H1 (cell line): ENCODE measurements at regions not wholly inside any gene's neighbourhood (a gene's known extent, or its start where the extent isn't known, plus 50 kb on each side); places are given as distances from the start of the nearest gene placed in this dataset.

Source experiments
- EZH2 ChIP-seq: fragments of 200-600 bp; sonication (generic); IDR thresholded peaks from 2 replicates; pipeline ENCODE4 v1.7.1; 2012; ENCODE audit warnings: low read depth, mild to moderate bottlenecking, moderate library complexity, low read length, inconsistent platforms; ENCODE audit not compliant: severe bottlenecking
- HDAC2 ChIP-seq, 2 experiments: fragments of 300-600 bp in 1 of 2; sonication (generic) in 1 of 2; IDR thresholded peaks; 2 replicates each; pipeline ENCODE4 v1.6.1; 2011 to 2012; ENCODE audit warnings: low read depth in 2 of 2, low read length in 2 of 2, mild to moderate bottlenecking in 2 of 2, moderate library complexity in 2 of 2, borderline replicate concordance in 1 of 2, inconsistent platforms in 1 of 2
- KDM5A ChIP-seq: fragments of 200-600 bp; IDR thresholded peaks from 2 replicates; pipeline ENCODE4 v1.7.1; 2012; ENCODE audit warnings: mild to moderate bottlenecking, low read length, inconsistent platforms, mixed read lengths
- MAX ChIP-seq: IDR thresholded peaks from 2 replicates; pipeline ENCODE4 v1.6.1; 2012; ENCODE audit warnings: inconsistent platforms
- POLR2A ChIP-seq, 2 experiments: IDR thresholded peaks; 1 replicate in 1 of 2; 2 replicates in 1 of 2; pipeline ENCODE4 v1.6.1; 2011; ENCODE audit warnings: low read depth in 2 of 2, low read length in 2 of 2, mild to moderate bottlenecking in 2 of 2; ENCODE audit errors: control extremely low read depth in 1 of 2
- POLR2AphosphoS5 ChIP-seq: IDR thresholded peaks from 2 replicates; pipeline ENCODE4 v1.6.1; 2011; ENCODE audit warnings: low read depth, low read length
- RAD21 ChIP-seq, 2 experiments: IDR thresholded peaks in 1 of 2; conservative IDR thresholded peaks in 1 of 2; 2 replicates each; pipeline ENCODE4 v1.6.1; 2011; ENCODE audit warnings: low read depth in 2 of 2, low read length in 2 of 2, improper control_type of control experiment in 1 of 2, inconsistent platforms in 1 of 2, mild to moderate bottlenecking in 1 of 2, moderate library complexity in 1 of 2
- TF ChIP-seq, protein P1 (sequence below), 3 experiments: IDR thresholded peaks; 1 replicate in 2 of 3; 2 replicates in 1 of 3; pipeline versions ENCODE4 v1.5.1 to v1.6.1; 2011; ENCODE audit warnings: low read length in 3 of 3, mild to moderate bottlenecking in 3 of 3, inconsistent platforms in 2 of 3, low read depth in 1 of 3, moderate library complexity in 1 of 3; ENCODE audit not compliant: insufficient read depth in 1 of 3; ENCODE audit errors: control extremely low read depth in 1 of 3

- TF ChIP-seq, protein P1, sequence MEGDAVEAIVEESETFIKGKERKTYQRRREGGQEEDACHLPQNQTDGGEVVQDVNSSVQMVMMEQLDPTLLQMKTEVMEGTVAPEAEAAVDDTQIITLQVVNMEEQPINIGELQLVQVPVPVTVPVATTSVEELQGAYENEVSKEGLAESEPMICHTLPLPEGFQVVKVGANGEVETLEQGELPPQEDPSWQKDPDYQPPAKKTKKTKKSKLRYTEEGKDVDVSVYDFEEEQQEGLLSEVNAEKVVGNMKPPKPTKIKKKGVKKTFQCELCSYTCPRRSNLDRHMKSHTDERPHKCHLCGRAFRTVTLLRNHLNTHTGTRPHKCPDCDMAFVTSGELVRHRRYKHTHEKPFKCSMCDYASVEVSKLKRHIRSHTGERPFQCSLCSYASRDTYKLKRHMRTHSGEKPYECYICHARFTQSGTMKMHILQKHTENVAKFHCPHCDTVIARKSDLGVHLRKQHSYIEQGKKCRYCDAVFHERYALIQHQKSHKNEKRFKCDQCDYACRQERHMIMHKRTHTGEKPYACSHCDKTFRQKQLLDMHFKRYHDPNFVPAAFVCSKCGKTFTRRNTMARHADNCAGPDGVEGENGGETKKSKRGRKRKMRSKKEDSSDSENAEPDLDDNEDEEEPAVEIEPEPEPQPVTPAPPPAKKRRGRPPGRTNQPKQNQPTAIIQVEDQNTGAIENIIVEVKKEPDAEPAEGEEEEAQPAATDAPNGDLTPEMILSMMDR (IDR thresholded peaks at IDR 0.05; ENCODE audit: control extremely low read depth in 1 of 3, insufficient read depth in 1 of 3, low read depth in 1 of 3, low read length in 3 of 3), result no peak
- no peak for TF ChIP-seq POLR2A (IDR thresholded peaks at IDR 0.05; ENCODE audit: control extremely low read depth in 1 of 2, low read depth in 2 of 2, low read length in 2 of 2)
- no peak for TF ChIP-seq MAX
- no peak for TF ChIP-seq POLR2AphosphoS5
- no peak for TF ChIP-seq RAD21 (IDR thresholded peaks at IDR 0.05 in 1 of 2, conservative IDR thresholded peaks at IDR 0.05 in 1 of 2; ENCODE audit: low read depth in 2 of 2, low read length in 2 of 2)
- no peak for TF ChIP-seq KDM5A
- no peak for TF ChIP-seq EZH2
- TF ChIP-seq HDAC2 (IDR thresholded peaks at IDR 0.05; ENCODE audit: borderline replicate concordance in 1 of 2, low read depth in 2 of 2, low read length in 2 of 2), result no peak
Measured at GRCh38 chr6:71471718-71472117, 183.1 kb downstream of the OGFRL1 start.
